Stomach (tissue), 8 donors: ENCODE measurements at regions not wholly inside any gene's neighbourhood (a gene's known extent, or its start where the extent isn't known, plus 50 kb on each side); places are given as distances from the start of the nearest gene placed in this dataset.

Experiments
- DNase-seq, 2 donors: peaks; one replicate each; pipeline versions ENCODE4 v3.0.0 to v3.0.0-alpha.2; 2013 to 2019
- H3K27ac ChIP-seq, 5 donors: fragments of 200-600 bp in 4 of 5; sonication (generic) in 4 of 5; one replicate each; pipeline ENCODE4 v1.5.1; 2013 to 2019; ENCODE audit warnings: mild to moderate bottlenecking in 1 of 5, moderate library complexity in 1 of 5
- H3K27me3 ChIP-seq, 3 donors: fragments of 200-600 bp; sonication (generic); one replicate each; pipeline ENCODE4 v1.5.1; 2017 to 2019; ENCODE audit warnings: mixed run types in 1 of 3
- H3K36me3 ChIP-seq, 4 donors: fragments of 200-600 bp; sonication (generic); 1 replicate in 3 of 4; 2 replicates in 1 of 4; pipeline ENCODE4 v1.5.1; 2016 to 2019
- H3K4me1 ChIP-seq, 4 donors: fragments of 200-600 bp; sonication (generic); one replicate each; pipeline ENCODE4 v1.5.1; 2016 to 2019
- H3K4me3 ChIP-seq, 4 donors: fragments of 200-600 bp; sonication (generic) in 3 of 4; one replicate each; pipeline ENCODE4 v1.5.1; 2016 to 2019; ENCODE audit warnings: mild to moderate bottlenecking in 1 of 4
- H3K9me3 ChIP-seq, 4 donors: fragments of 200-600 bp; sonication (generic); one replicate each; pipeline ENCODE4 v1.5.1; 2016 to 2019
- EP300 ChIP-seq: sonication (generic); formaldehyde crosslinking; IDR thresholded peaks from one replicate; pipeline ENCODE4 v1.6.1; 2017; ENCODE audit warnings: antibody characterized with exemption
- POLR2A ChIP-seq, 4 donors: fragments of 450-650 bp; IDR thresholded peaks; one replicate each; pipeline ENCODE4 v1.6.1; 2016; ENCODE audit warnings: antibody characterized with exemption in 4 of 4, control low read depth in 2 of 4, mild to moderate bottlenecking in 1 of 4, moderate library complexity in 1 of 4
- POLR2AphosphoS5 ChIP-seq, 3 donors: sonication (generic); formaldehyde crosslinking; IDR thresholded peaks; one replicate each; pipeline ENCODE4 v1.6.1; 2016; ENCODE audit warnings: antibody characterized with exemption in 3 of 3
- WGBS, 5 donors: extraction: QIAGEN DNeasy Blood & Tissue Kit in 3 of 5; methylation state at CpG; one replicate each; pipeline versions ENCODE4 v1.1.5 to v1.1.7; 2013 to 2018; 5-methylcytosine and 5-hydroxymethylcytosine counted together
- intact Hi-C: fragments of 100-400 bp; cut with DNase I; formaldehyde crosslinking; loops from one replicate; pipeline ENCODE4 v1.15.1; 2023; ENCODE audit warnings: low total_unique reads
- TF ChIP-seq, protein P1 (sequence below), 7 experiments: fragments of 450-650 bp in 4 of 7; fragments of 200-600 bp in 3 of 7; sonication (generic) in 3 of 7; IDR thresholded peaks; one replicate each; pipeline ENCODE4 v1.5.1; 2016 to 2019; ENCODE audit warnings: antibody characterized with exemption in 7 of 7, control low read depth in 2 of 7, mild to moderate bottlenecking in 1 of 7
- donor health status: healthy with polysubstance abuse.
- donor health status: Bipolar disorder and iron deficiency.
- donor health status: healthy.

DNA sequence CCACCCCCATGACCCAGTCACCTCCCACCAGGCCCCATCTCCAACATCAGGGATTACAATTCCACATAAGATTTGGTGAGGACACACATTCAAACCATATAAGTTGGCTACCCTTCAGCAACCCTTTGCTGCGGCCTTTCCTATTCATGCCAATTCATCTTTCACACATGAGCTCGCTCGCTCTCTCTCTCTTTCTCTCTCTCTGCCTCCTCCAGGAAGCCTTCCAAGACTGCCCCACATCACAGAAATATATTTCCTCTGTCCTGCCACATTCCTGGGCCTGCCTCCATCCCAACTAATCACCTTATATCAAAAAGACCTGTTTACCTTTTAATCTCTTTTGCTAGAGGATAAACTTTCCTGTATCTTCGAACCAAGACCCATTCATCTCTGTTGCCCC, 188.9 kb downstream of the TTC32 start:
- TF ChIP-seq EP300 = no peak
- 88 to 93% (median 90%) methylated on average over 4 of the region's 4 CpGs for WGBS, 5 donors
- intact Hi-C loops = no loop called here

DNA sequence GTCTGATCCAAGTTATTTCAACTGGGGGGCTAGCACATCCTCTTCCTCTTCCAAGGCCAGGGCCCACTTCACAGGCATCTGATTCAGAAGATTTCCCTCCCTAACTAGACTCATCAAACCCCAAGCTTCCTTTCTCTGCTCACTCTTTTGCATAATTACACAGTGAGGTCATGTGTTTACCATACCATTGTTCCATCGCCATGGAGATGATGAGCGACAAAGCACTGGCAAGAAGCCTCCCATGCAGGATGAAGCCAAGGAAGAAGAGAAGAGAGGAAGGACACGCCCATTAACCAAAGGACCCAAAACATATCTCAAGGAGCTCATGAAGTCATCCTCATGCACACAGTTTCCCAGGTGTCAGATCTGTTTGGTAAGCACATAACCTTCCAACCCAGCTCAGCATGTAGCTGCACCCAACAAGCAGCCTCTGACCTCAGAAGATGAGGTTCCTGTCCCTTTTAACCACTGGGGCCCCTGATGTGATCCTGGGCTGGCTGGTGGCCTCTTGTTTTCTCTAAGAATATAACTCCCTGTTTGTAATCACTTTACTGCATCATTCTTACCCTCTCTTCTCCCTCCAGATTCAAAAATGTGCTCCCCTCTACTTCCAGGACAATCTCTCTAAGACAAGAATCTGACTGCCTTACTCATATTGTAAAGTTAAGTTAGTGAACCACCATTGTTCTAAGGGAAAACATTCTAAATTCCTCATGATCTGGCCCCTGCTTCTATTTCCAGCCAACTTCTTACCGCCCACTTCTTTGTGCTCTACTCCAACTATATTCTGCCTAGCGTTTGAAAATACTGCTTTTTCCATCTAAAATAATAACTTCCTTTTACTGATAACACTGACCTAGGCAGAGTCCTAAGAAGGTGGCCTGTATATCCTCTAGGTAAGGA, 190.1 kb downstream of the TTC32 start:
- peak in 1 of 2 donors; percentile 83 for DNase-seq
- TF ChIP-seq EP300 (no peak), POLR2AphosphoS5 (IDR thresholded peaks at IDR 0.05) (peak in 1 of 3 donors; percentile 23)
- 52 to 59% (median 54%) methylated on average over 5 of the region's 5 CpGs for WGBS, 5 donors
- Histone ChIP-seq H3K36me3 (no peaks in the 10 kb centered on the region), H3K4me3 (no peak overlapping the region), H3K9me3 (no peaks in the 10 kb centered on the region), H3K27me3 (no peaks in the 10 kb centered on the region), H3K27ac (no peak overlapping the region), H3K4me1 (no peaks in the 10 kb centered on the region)
- intact Hi-C loops = no loop called here

More for the DNA sequence above, 188.9 kb downstream of the TTC32 start:
- Histone ChIP-seq H3K36me3 (no peaks in the 10 kb centered on the region), H3K4me1 (no peaks in the 10 kb centered on the region), H3K4me3 (no peak overlapping the region), H3K27ac (no peak overlapping the region), H3K9me3 (no peaks in the 10 kb centered on the region), H3K27me3 (no peaks in the 10 kb centered on the region)
- no peak for DNase-seq

DNA sequence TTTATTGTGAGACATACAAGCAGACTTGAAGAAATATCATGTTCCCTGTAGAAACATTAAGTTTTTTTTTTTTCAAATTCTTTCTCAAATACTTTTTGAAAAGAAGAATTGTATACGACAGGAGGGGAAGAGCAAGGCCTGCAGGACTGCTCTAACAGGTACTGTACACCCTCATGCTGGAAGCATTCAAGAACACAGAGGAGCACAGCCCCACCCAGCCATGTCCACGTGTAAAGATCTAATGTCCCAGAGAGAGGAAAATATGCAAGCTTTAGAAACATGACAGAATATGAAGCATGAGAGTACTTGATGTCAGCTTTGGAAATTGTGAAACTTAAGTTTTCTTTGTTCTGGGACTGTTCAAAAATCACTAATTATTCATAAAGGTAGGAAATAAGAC, 191.6 kb downstream of the TTC32 start:
- Histone ChIP-seq H3K4me3 (no peak overlapping the region), H3K4me1 (no peaks in the 10 kb centered on the region), H3K36me3 (no peaks in the 10 kb centered on the region), H3K27me3 (no peaks in the 10 kb centered on the region), H3K27ac (no peak overlapping the region), H3K9me3 (no peaks in the 10 kb centered on the region)
- intact Hi-C loops = no loop called here
- 72 to 83% (median 77%) methylated on average over 2 of the region's 2 CpGs for WGBS, 5 donors
- no peak for DNase-seq
- TF ChIP-seq POLR2AphosphoS5 (IDR thresholded peaks at IDR 0.05) = no peak
- no peak for TF ChIP-seq POLR2A (IDR thresholded peaks at IDR 0.05)
- TF ChIP-seq, protein P1, sequence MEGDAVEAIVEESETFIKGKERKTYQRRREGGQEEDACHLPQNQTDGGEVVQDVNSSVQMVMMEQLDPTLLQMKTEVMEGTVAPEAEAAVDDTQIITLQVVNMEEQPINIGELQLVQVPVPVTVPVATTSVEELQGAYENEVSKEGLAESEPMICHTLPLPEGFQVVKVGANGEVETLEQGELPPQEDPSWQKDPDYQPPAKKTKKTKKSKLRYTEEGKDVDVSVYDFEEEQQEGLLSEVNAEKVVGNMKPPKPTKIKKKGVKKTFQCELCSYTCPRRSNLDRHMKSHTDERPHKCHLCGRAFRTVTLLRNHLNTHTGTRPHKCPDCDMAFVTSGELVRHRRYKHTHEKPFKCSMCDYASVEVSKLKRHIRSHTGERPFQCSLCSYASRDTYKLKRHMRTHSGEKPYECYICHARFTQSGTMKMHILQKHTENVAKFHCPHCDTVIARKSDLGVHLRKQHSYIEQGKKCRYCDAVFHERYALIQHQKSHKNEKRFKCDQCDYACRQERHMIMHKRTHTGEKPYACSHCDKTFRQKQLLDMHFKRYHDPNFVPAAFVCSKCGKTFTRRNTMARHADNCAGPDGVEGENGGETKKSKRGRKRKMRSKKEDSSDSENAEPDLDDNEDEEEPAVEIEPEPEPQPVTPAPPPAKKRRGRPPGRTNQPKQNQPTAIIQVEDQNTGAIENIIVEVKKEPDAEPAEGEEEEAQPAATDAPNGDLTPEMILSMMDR (IDR thresholded peaks at IDR 0.05) = no peak
- no peak for TF ChIP-seq EP300

DNA sequence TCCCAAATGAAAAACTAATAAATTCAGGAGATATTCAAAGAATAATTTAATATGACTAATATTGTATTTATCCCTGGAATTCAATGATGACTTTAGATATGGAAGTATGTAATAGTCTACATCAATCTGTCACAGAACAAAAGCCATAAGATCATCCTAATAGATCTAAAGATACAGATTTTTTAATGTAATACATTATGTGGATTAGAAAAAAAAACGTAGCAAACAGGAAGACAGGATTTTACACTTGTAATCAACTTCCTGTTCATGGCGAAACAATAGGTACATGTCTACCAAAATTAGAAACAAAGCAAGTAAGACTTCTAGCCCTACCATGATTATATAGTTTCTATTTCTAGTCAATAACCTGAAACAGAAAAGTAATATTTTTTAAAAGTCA, 192.2 kb downstream of the TTC32 start:
- TF ChIP-seq POLR2A (IDR thresholded peaks at IDR 0.05) (no peak), EP300 (no peak), POLR2AphosphoS5 (IDR thresholded peaks at IDR 0.05) (no peak)
- TF ChIP-seq, protein P1 (IDR thresholded peaks at IDR 0.05) = no peak
- 58 to 77% (median 64%) methylated on average over 2 of the region's 2 CpGs for WGBS, 5 donors
- H3K36me3 ChIP-seq = no peaks in the 10 kb centered on the region
- intact Hi-C loops = no loop called here
- no peak for DNase-seq
- H3K4me1 ChIP-seq = no peaks in the 10 kb centered on the region
- no peaks in the 10 kb centered on the region for H3K9me3 ChIP-seq
- H3K27ac ChIP-seq = no peak overlapping the region
- no peaks in the 10 kb centered on the region for H3K27me3 ChIP-seq
- H3K4me3 ChIP-seq = no peak overlapping the region

DNA sequence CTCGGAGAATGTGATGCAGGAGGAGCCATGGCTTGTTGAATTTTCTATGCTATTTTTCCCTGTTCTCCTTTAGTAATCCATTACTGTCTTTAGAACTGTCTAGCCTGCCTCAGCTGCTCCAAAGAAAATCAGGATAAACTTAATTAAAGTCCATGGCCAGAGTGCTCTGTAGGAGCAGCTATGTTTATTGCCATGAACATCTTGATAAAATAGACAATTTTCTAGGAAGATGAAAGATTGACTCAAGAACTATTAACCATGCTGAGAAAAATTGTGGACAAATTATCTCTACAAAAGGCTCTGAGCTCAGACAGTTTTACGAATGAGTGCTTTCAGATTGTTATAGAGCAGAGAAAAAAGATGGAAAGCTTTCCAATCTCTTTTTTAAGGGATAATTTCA, 193.0 kb downstream of the TTC32 start:
- Histone ChIP-seq H3K9me3 (no peaks in the 10 kb centered on the region), H3K36me3 (no peaks in the 10 kb centered on the region), H3K27me3 (no peaks in the 10 kb centered on the region), H3K27ac (no peak overlapping the region), H3K4me3 (no peak overlapping the region), H3K4me1 (no peaks in the 10 kb centered on the region)
- intact Hi-C loops = no loop called here
- TF ChIP-seq POLR2A (IDR thresholded peaks at IDR 0.05) (no peak), EP300 (no peak), POLR2AphosphoS5 (IDR thresholded peaks at IDR 0.05) (no peak)
- TF ChIP-seq, protein P1 (IDR thresholded peaks at IDR 0.05) = no peak
- 69 to 96% (median 88%) methylated on average over 2 of the region's 2 CpGs for WGBS, 5 donors
- DNase-seq = no peak
